Stimulated activated effector memory CD8-positive, alpha-beta T cell treated with anti-CD3 and anti-CD28 coated beads, Interleukin-12 subunit alpha, Interleukin-12 subunit beta, amount 100 ng/mL, for 72 hours (primary cell): ENCODE measurements at regions not wholly inside any gene's neighbourhood (a gene's known extent, or its start where the extent isn't known, plus 50 kb on each side); places are given as distances from the start of the nearest gene placed in this dataset.
"Not testable (repeated sequence)": the region's sequence is repeated elsewhere in the genome, so short reads cannot be mapped to it uniquely, and the experiment has no call there.

Experiments used
- ATAC-seq: fragments of 150-1000 bp; cut with Tn5 transposase; 2 replicates; pipeline ENCODE4 v1.10.0; 2021
- DNase-seq, 2 donors: peaks; one replicate each; pipeline ENCODE4 v3.0.0; 2021 to 2022; ENCODE audit warnings: low spot score in 2 of 2
- H3K27ac Mint-ChIP-seq: one replicate; pipeline ENCODE4 v1.8.0; 2022; ENCODE audit warnings: mild to moderate bottlenecking, mixed read lengths
- H3K36me3 Mint-ChIP-seq: one replicate; pipeline ENCODE4 v1.8.0; 2022; ENCODE audit warnings: mild to moderate bottlenecking, mixed read lengths
- H3K4me1 Mint-ChIP-seq: one replicate; pipeline ENCODE4 v1.8.0; 2022; ENCODE audit warnings: mixed read lengths
- H3K4me3 Mint-ChIP-seq: one replicate; pipeline ENCODE4 v1.8.0; 2022; ENCODE audit warnings: mild to moderate bottlenecking, mixed read lengths
- H3K9me3 Mint-ChIP-seq: one replicate; pipeline ENCODE4 v1.8.0; 2022; ENCODE audit warnings: mixed read lengths

GRCh38 chr10:64369885-64370773 lies 848.9 kb downstream of the REEP3 start:
- Mint-ChIP-seq H3K27ac (no peak overlapping the region), H3K36me3 (no peaks in the 10 kb centered on the region), H3K4me3 (no peak overlapping the region), H3K4me1 (no peaks in the 10 kb centered on the region), H3K9me3 (peaks cover 15% of the 10 kb centered on the region)
- DNase-seq (no peak), ATAC-seq (no peak)

GRCh38 chr10:64374346-64374745 lies 853.1 kb downstream of the REEP3 start:
- DNase-seq, result no peak
- no peaks in the 10 kb centered on the region for H3K4me1 Mint-ChIP-seq
- peaks cover 25% of the 10 kb centered on the region for H3K9me3 Mint-ChIP-seq
- no peak overlapping the region for H3K4me3 Mint-ChIP-seq
- no peak for ATAC-seq
- H3K27ac Mint-ChIP-seq, result no peak overlapping the region
- H3K36me3 Mint-ChIP-seq, result no peaks in the 10 kb centered on the region

GRCh38 chr10:64376167-64376566 lies 855.0 kb downstream of the REEP3 start:
- DNase-seq, result no peak
- Mint-ChIP-seq H3K4me3 (no peak overlapping the region), H3K36me3 (no peaks in the 10 kb centered on the region), H3K9me3 (peaks cover 30% of the 10 kb centered on the region), H3K27ac (no peak overlapping the region), H3K4me1 (no peaks in the 10 kb centered on the region)
- no peak for ATAC-seq

- no peaks in the 10 kb centered on the region for H3K36me3 Mint-ChIP-seq
- H3K27ac Mint-ChIP-seq, result no peak overlapping the region
Observed at GRCh38 chr10:64379898-64380297, 858.7 kb downstream of the REEP3 start.

GRCh38 chr10:64385355-64385754 lies 864.2 kb downstream of the REEP3 start:
- Mint-ChIP-seq H3K9me3 (peaks cover 17% of the 10 kb centered on the region), H3K27ac (no peak overlapping the region), H3K4me1 (no peaks in the 10 kb centered on the region), H3K4me3 (no peak overlapping the region), H3K36me3 (no peaks in the 10 kb centered on the region)
- ATAC-seq, result no peak
- DNase-seq, result no peak

More at GRCh38 chr10:64379898-64380297, 858.7 kb downstream of the REEP3 start:
- H3K4me1 Mint-ChIP-seq, result no peaks in the 10 kb centered on the region
- H3K9me3 Mint-ChIP-seq, result peaks cover 24% of the 10 kb centered on the region
- no peak for DNase-seq
- no peak for ATAC-seq
- no peak overlapping the region for H3K4me3 Mint-ChIP-seq

DNA sequence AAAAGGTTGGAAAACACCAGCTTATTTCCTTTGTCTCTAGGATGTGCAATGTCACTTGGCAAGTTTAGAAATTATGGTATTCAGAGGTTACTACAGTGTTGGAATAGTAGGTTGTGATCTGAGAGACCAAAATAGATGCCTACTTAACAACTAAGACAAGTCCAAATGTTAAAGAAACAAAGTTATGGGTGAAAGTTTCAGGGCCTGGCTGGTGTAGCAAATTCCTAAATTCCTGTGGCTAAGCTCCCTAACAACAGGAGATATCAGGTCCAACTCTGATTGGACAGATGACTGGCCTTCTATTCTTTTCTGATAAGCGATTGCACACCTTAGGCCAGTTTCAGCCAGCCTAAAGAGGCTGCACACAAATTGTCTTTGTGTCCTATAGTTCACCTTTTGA lies 873.5 kb downstream of the REEP3 start:
- Mint-ChIP-seq H3K4me3 (no peak overlapping the region), H3K36me3 (no peaks in the 10 kb centered on the region), H3K9me3 (peaks cover 9% of the 10 kb centered on the region), H3K4me1 (no peaks in the 10 kb centered on the region), H3K27ac (no peak overlapping the region)
- no peak for DNase-seq
- ATAC-seq, result no peak

DNA sequence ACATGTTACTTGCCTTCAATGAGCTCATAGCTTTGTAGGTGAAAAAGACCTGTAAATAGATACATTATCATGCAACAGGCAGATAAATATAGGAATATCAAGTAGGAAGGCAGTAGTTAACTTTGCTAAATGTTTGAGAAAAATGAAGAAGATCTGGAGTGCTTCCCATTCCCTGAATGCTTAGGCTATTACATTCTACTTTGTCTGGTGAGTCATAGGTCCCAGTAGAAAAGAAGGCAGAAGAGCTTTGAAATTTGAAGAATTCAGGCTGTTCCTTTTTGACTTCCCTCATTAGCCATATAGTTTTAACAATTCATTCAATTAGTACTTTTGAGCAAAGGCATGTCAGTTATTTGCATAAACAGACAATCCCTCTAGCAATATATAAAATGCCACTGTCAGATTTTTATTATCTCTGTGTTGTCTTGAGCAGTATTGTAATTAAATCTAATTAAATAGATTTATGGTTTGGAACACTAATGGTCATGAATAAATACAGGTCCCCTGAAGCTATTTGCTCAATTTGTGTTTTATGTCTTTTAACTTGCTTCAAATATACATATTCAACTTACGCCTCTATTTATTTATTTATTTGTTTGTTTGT lies 875.0 kb downstream of the REEP3 start:
- H3K4me1 Mint-ChIP-seq, result no peaks in the 10 kb centered on the region
- DNase-seq (no peak), ATAC-seq (no peak)
- H3K9me3 Mint-ChIP-seq, result peaks cover 7% of the 10 kb centered on the region
- no peak overlapping the region for H3K4me3 Mint-ChIP-seq
- no peak overlapping the region for H3K27ac Mint-ChIP-seq
- H3K36me3 Mint-ChIP-seq, result no peaks in the 10 kb centered on the region

DNA sequence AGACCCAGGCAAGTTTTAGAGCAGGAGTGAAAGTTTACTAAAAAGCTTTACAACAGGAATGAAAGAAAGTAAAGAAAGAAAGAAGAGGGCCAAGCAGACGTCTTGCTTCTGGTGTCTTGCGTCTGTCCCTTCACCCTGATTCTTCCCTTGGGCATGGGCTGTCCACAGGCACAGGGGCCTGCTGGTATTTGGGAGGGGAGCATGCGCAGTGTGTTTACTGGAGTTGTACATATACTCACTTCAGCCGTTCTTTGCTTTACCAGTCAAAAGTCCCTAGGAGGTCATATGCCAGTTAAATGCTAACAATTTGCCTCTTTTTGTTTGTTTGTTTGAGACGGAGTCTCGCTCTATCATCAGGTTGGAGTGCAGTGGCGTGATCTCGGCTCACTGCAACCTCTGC lies 875.9 kb downstream of the REEP3 start:
- ATAC-seq, result no peak
- Mint-ChIP-seq H3K4me1 (no peaks in the 10 kb centered on the region), H3K4me3 (no peak overlapping the region), H3K27ac (no peak overlapping the region), H3K9me3 (peaks cover 11% of the 10 kb centered on the region), H3K36me3 (no peaks in the 10 kb centered on the region)
- no peak for DNase-seq

DNA sequence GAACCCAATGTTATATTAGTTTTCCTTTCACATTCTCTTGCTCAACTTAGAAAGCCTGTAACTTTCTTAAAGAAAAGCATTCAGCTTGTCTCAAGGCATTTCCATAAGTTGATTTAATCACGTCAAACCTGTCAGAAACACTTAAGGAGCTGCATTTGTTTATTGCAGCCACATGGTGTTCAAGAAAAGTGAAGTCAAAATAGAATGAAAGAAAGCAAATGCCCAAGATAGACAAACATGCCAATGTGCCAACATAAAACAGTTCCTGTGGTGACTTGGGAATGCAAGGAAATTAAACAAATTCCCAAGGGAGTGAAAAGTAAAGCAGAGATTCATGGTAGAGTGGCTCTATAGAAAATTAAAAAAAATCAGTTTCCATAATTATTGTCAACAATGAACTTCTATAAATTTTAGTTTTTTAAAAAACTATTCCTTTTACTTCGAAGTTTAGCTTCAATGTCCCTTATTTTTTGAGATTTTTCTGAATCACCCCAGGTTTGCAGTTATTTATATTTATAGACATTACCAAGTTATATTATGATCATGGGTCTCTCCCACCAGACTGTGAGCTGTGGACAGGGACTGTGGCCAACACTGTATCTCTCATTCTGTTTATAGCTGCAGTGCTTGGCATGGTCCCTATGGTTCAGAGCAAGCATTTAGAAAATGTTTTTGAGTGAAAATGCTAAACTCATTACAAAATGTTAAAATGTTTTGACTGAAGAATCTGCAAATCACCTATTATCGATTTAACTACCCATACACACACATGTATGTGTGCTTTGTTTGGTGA lies 887.4 kb downstream of the REEP3 start:
- Mint-ChIP-seq H3K9me3 (peaks cover 19% of the 10 kb centered on the region), H3K27ac (no peak overlapping the region), H3K4me3 (no peak overlapping the region), H3K4me1 (no peaks in the 10 kb centered on the region), H3K36me3 (no peaks in the 10 kb centered on the region)
- DNase-seq (no peak), ATAC-seq (no peak)

GRCh38 chr10:64409349-64409748 lies 888.1 kb downstream of the REEP3 start:
- Mint-ChIP-seq H3K36me3 (no peaks in the 10 kb centered on the region), H3K9me3 (peaks cover 19% of the 10 kb centered on the region), H3K4me3 (no peak overlapping the region), H3K27ac (no peak overlapping the region), H3K4me1 (no peaks in the 10 kb centered on the region)
- ATAC-seq (no peak), DNase-seq (no peak)

DNA sequence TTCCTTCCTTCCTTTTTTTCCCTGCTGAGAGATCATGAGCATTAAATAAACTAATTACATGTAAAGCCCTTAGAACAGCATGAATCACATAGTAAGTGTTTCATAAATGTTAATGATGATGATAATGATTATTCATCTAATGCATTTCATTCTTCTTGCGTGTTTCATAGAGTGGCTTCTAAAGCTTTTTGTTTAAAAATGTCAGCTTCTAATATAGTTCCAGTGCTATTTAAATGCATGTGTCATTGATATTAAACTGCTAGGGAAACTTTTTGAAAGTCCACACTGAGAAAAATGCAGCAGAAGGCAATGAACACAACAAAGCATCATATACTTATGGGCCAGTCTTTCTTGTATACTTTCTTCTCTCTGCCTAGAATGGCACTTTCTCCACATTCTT lies 894.8 kb downstream of the REEP3 start:
- ATAC-seq (no peak), DNase-seq (no peak)
- Mint-ChIP-seq H3K9me3 (peaks cover 14% of the 10 kb centered on the region), H3K4me3 (no peak overlapping the region), H3K4me1 (no peaks in the 10 kb centered on the region), H3K36me3 (no peaks in the 10 kb centered on the region), H3K27ac (no peak overlapping the region)

- no peaks in the 10 kb centered on the region for H3K36me3 Mint-ChIP-seq
- no peak overlapping the region for H3K27ac Mint-ChIP-seq
- peaks cover 11% of the 10 kb centered on the region for H3K9me3 Mint-ChIP-seq
- H3K4me1 Mint-ChIP-seq, result no peaks in the 10 kb centered on the region
- DNase-seq, result no peak
- no peak for ATAC-seq
- no peak overlapping the region for H3K4me3 Mint-ChIP-seq
Observed at GRCh38 chr10:64419461-64419860, 898.3 kb downstream of the REEP3 start.

GRCh38 chr10:64426745-64427144 lies 905.5 kb downstream of the REEP3 start:
- DNase-seq (no peak), ATAC-seq (no peak)
- Mint-ChIP-seq H3K27ac (no peak overlapping the region), H3K4me3 (no peak overlapping the region), H3K4me1 (no peaks in the 10 kb centered on the region), H3K9me3 (peaks cover 6% of the 10 kb centered on the region), H3K36me3 (no peaks in the 10 kb centered on the region)

DNA sequence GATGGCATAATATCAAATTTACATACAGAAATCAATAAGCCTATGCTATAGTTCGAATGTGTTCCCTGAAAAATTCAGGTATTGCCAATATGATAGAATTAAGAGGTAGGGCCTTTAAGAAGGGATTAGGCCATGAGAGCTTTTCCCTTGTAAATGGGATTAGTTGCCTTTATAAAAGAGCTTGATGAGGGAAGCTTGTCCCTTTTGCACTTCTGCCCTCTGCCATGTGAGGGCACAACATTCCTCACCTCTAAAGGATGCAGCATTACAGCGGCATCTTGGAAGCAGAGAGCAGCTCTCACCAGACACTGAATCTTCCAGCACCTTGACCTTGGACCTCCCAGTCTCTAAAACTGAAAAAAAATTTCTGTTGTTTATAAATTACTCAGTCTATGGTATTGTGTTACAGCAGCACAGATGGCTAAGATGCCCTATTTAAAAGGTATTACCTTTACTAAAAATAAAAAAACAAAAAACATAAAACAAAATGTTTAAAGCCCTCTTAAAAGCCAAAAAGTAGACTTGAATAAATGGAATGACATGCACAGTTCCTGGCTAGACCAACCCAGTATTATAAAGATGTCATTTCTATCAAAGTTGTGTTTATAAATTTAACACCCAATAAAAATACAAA lies 909.6 kb downstream of the REEP3 start:
- no peaks in the 10 kb centered on the region for H3K36me3 Mint-ChIP-seq
- DNase-seq, result no peak
- H3K4me3 Mint-ChIP-seq, result no peak overlapping the region
- H3K9me3 Mint-ChIP-seq, result peaks cover 12% of the 10 kb centered on the region
- no peak for ATAC-seq
- H3K4me1 Mint-ChIP-seq, result no peaks in the 10 kb centered on the region
- no peak overlapping the region for H3K27ac Mint-ChIP-seq

DNA sequence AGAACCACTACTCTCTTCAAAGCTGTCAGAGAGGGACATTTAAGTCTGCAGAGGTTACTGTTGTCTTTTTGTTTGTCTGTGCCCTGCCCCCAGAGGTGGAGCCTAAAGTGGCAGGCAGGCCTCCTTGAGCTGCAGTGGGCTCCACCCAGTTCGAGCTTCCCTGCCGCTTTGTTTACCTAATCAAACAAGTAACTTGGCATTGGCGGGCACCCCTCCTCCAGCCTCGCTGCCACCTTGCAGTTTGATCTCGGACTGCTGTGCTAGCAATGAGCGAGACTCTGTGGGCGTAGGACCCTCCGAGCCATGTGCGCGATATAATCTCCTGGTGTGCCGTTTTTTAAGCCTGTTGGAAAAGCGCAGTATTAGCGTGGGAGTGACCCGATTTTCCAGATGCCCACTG lies 920.7 kb downstream of the REEP3 start:
- ATAC-seq, H3K4me1 Mint-ChIP-seq, DNase-seq, H3K27ac Mint-ChIP-seq, H3K36me3 Mint-ChIP-seq, H3K4me3 Mint-ChIP-seq: not testable (repeated sequence)
- peaks cover 11% of the 10 kb centered on the region for H3K9me3 Mint-ChIP-seq
